COR-L47 (cell line): ENCODE measurements at regions not wholly inside any gene's neighbourhood (a gene's known extent, or its start where the extent isn't known, plus 50 kb on each side); places are given as distances from the start of the nearest gene placed in this dataset.

Source experiments
- DNase-seq: peaks from one replicate; lab custom pipeline; 2025; lab: John Stamatoyannopoulos, UW

DNA sequence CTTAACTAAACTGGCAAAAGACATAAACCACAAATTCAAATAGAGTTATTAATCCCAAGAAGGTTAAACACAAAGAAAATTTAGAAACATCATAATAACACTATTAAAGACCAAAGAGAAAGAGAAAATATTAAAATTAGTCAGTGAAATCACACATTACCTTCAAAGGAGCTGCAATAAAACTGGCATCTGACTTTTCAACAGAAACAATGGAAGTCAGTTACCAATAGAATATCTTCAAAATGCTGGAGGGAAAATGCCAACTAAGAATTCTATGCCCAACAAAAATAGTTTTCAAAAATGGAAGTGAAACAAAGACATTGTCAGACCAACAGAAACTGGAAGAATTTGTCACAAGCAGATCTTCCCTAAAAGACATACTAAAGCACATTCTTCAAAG, 68.7 kb upstream of the RNF7 start:
- no peak for DNase-seq

DNA sequence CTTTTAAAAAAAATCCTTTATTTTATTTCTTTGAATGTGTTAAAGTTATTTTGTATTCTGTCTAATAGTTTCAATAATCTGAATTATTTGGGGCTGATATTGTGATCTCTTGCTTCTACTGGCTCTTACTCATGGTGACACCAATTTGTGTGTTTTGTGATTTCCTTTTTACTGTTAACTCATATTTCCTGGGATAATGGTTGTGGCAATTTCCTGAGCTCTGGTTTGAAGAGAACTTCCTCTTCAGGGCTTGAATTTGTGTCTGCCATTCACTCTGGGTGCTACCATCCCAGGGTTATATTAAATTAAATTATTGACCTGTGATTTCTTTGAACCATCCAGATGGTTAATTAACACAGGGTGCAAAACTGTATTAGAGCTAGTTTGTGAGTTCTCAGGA, 60.4 kb upstream of the RNF7 start:
- no peak for DNase-seq

DNA sequence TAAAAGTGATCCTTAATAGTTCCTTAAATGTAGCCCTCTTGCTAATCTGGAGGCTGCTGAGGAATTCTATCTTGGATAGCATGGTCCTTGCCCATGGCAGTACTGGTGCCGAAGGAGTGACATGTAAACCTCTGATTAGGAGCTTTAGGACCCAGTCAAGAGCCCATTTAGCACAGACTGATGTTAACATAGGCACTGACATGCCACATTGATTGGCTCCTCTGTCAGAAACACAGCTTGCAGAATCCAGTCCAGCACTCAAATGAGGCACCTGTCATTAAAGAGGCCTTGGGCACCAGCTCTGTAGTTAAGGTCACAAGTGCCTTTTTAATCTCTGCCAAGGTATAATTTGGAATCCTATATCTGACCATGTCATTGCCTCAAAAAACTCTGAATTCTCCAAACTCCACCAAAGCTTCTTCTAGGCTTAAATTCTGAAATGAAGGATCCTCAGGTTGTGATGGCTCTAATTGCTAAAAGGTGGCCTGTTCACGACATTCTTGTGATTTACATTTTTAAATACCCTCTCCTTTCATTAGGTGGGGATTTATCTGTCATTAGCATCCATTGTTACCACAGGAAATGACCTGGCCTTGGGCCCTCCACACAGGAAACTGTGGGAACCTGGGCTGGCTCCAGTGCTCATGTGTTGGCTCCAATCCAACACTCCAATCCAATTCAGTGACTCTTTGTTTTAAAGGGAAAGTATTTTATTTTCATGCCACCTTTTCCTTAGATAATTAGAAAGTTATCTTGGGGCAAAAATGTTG, 57.3 kb upstream of the RNF7 start:
- peak; percentile 88 for DNase-seq

DNA sequence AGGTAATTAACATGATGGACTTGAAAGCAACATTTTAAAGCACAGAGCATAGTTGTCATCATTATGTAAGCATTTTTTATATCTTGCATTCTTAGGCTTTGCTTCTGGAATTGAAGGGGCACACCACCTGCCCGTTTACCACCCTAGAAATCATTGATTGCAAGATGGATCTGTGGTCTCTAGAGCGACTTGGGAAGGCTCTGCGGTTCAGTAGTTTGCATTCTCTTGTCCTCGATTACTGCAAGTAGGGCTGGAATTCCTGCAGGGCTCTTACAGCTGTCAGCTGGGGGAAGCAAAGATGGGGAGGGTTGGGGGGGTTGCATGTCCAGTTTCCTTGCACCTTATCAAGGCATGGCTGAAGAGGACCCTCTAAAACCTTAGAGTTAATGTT, 56.7 kb upstream of the RNF7 start:
- no peak for DNase-seq

DNA sequence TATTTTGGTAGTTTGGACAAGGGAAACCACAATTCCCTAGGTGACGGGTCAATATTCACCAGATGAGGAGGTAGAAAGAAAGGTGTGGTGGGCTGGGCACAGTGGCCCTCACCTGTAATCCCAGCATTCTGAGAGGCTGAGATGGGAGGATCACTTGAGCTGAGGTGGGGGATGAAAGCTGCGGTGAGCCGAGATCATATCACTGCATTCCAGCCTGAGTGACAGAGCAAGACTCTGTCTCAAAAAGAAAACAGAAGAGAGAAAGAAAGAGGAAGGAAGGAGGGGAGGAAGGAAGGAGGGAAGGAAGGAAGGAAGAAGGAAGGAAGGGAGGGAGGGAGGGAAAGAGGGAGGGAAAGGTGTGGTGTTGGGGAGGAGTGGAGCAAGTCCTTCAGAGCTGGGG, 56.1 kb upstream of the RNF7 start:
- no peak for DNase-seq

DNA sequence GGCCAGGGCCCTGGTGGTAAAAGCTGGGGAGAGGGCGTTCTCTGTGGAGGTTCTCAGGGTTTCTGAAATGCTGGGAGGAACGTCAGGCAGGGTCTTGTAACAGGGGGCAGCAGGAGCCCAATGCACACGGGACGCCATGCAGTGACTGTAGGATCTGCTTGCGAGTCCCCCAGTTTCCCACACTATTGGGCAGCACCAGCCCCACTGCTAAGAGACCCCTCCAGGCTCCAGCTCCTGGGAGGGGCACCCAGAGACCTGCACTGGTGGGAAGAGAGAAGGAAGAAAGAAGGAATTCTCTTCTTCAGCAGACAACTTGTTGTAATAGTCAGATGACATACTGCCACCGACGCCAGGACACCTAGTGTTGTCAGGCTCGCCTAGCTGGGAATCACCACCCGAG, 55.2 kb upstream of the RNF7 start:
- DNase-seq = no peak

DNA sequence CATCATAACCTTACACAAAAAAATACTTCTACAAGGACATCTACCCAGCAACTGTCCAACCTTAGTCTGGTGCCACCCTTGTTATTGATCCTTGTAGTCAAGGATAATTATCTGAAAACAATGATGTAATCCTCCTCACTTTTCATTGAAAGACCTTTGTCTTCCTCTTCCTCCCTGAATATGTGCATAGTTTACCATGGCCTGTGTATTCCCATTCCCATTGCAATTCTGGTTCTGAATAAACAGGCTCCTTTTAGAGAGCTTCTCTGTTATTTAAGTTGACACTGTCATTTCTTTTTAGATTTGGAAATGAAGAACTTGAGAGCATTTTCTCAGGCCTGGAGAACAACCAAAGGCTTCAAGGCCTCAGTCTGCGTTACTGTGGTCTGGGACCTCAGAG, 53.3 kb upstream of the RNF7 start:
- no peak for DNase-seq

DNA sequence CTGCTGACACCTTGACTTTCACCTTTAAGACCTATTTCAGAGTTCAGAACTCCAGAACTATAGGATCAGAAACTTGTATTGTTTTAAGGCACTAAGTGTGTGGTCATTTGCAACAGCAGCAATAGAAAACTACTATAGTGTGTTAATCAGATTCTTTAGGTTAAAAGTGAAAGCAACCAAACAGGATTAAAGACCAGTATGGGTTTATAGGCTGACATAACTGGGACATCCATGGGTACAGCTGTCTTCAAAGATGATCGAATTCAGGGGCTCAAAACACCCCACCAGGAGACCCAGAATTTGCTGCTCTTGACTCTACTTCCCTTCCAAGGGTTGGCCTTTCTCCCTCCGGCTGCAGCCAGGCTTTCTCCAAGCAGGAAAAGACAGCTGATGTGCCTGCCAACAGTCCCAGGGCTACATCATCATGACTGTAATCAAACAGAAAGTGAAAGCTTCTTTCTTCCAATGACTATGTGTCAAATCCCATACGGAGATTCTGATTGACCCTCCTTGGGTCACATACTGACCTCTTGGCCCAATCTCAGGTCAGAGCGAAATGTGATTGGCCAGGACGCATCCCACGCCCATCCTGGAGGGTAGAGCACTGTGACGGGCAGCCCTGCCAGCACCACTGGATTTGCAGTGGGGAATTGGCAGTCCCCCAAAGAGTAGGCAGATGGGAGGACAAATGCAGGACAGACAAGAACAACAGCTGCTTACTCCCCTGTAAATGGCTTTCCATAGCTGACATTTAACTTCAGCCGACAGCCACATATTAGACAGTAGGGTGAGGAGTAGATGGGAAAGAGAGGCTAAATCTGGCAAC, 51.4 kb upstream of the RNF7 start:
- peak; percentile 9 for DNase-seq
